ENCODE measurements at regions not wholly inside any gene's neighbourhood (a gene's known extent, or its start where the extent isn't known, plus 50 kb on each side); places are given as distances from the start of the nearest gene placed in this dataset.

- Histone ChIP-seq H3K9me3 (no peaks in the 10 kb centered on the region), H3K27ac (replicated peaks in 1 of 4) (no peak overlapping the region), H3K36me3 (no peaks in the 10 kb centered on the region), H3K4me1 (peaks cover 8 to 11% (median 11%) of the 10 kb centered on the region in 4 donors), H3K4me3 (no peak overlapping the region), H3K27me3 (no peaks in the 10 kb centered on the region)
- 98% methylated on average over 2 of the region's 2 CpGs for WGBS
- intact Hi-C loops (cut with DNase I) = no loop called here
- DNase-seq (ENCODE audit: extremely low spot score) = no peak
- no peak for TF ChIP-seq CTCF (IDR thresholded peaks at IDR 0.05)
- TF ChIP-seq POLR2A (IDR thresholded peaks at IDR 0.05; ENCODE audit: low read depth) = no peak
- TF ChIP-seq POLR2AphosphoS5 (IDR thresholded peaks at IDR 0.05) = no peak
- no peak for TF ChIP-seq EP300 (IDR thresholded peaks at IDR 0.05)
Measured at GRCh38 chr12:93225094-93225493, 152.6 kb upstream of the NUDT4 start.

- Histone ChIP-seq H3K27me3 (no peaks in the 10 kb centered on the region), H3K4me1 (peaks cover 8 to 11% (median 11%) of the 10 kb centered on the region in 4 donors), H3K36me3 (no peaks in the 10 kb centered on the region), H3K27ac (replicated peaks in 1 of 4) (no peak overlapping the region), H3K9me3 (no peaks in the 10 kb centered on the region), H3K4me3 (no peak overlapping the region)
- intact Hi-C loops (cut with DNase I) = no loop called here
- TF ChIP-seq CTCF (IDR thresholded peaks at IDR 0.05) (no peak), POLR2A (IDR thresholded peaks at IDR 0.05; ENCODE audit: low read depth) (no peak), POLR2AphosphoS5 (IDR thresholded peaks at IDR 0.05) (no peak), EP300 (IDR thresholded peaks at IDR 0.05) (no peak)
- DNase-seq (ENCODE audit: extremely low spot score) = no peak
Measured at GRCh38 chr12:93226361-93226760, 151.4 kb upstream of the NUDT4 start.

GRCh38 chr12:93229494-93230325, 148.0 kb upstream of the NUDT4 start:
- no peak for TF ChIP-seq EP300 (IDR thresholded peaks at IDR 0.05)
- no peak for TF ChIP-seq POLR2A (IDR thresholded peaks at IDR 0.05; ENCODE audit: low read depth)
- TF ChIP-seq POLR2AphosphoS5 (IDR thresholded peaks at IDR 0.05) = no peak
- TF ChIP-seq CTCF (IDR thresholded peaks at IDR 0.05) = no peak
- 78% methylated on average over 6 of the region's 6 CpGs for WGBS

GRCh38 chr12:93230326-93230720, 147.4 kb upstream of the NUDT4 start:
- DNase-seq (ENCODE audit: extremely low spot score) = no peak
- H3K36me3 ChIP-seq = no peaks in the 10 kb centered on the region
- no peaks in the 10 kb centered on the region for H3K9me3 ChIP-seq
- no peak overlapping the region for H3K27ac ChIP-seq (replicated peaks in 1 of 4)
- H3K4me1 ChIP-seq = peaks cover 0 to 7% (median 3%) of the 10 kb centered on the region in 4 donors
- 68% methylated on average over 3 of the region's 3 CpGs for WGBS
- no peaks in the 10 kb centered on the region for H3K27me3 ChIP-seq
- TF ChIP-seq POLR2A (IDR thresholded peaks at IDR 0.05; ENCODE audit: low read depth) = no peak
- TF ChIP-seq POLR2AphosphoS5 (IDR thresholded peaks at IDR 0.05) = no peak
- no peak for TF ChIP-seq EP300 (IDR thresholded peaks at IDR 0.05)
- TF ChIP-seq CTCF (IDR thresholded peaks at IDR 0.05) = no peak
- intact Hi-C loops (cut with DNase I) = no loop called here
- H3K4me3 ChIP-seq = no peak overlapping the region

More at GRCh38 chr12:93229494-93230325, 148.0 kb upstream of the NUDT4 start:
- no peaks in the 10 kb centered on the region for H3K9me3 ChIP-seq
- H3K4me1 ChIP-seq = peaks cover 0 to 6% (median 3%) of the 10 kb centered on the region in 4 donors
- no peaks in the 10 kb centered on the region for H3K27me3 ChIP-seq
- no peak for DNase-seq (ENCODE audit: extremely low spot score)
- no peak overlapping the region for H3K27ac ChIP-seq (replicated peaks in 1 of 4)
- intact Hi-C loops (cut with DNase I) = no loop called here
- no peaks in the 10 kb centered on the region for H3K36me3 ChIP-seq
- no peak overlapping the region for H3K4me3 ChIP-seq

Data from esophagus muscularis mucosa (tissue), 4 donors.